Uterus (tissue), 3 donors: ENCODE measurements at regions not wholly inside any gene's neighbourhood (a gene's known extent, or its start where the extent isn't known, plus 50 kb on each side); places are given as distances from the start of the nearest gene placed in this dataset.
"Not testable (repeated sequence)": the region's sequence is repeated elsewhere in the genome, so short reads cannot be mapped to it uniquely, and the experiment has no call there.

Experiments used
- DNase-seq, 2 donors: peaks; one replicate each; pipeline ENCODE4 v3.0.0-alpha.2; 2019 to 2020
- H3K27ac ChIP-seq, 2 donors: fragments of 200-600 bp; sonication (generic); 1 replicate in 1 of 2; 2 replicates in 1 of 2; pipeline ENCODE4 v1.5.1; 2016 to 2018
- H3K27me3 ChIP-seq, 2 donors: fragments of 200-600 bp; sonication (generic); one replicate each; pipeline ENCODE4 v1.5.1; 2018 to 2019; ENCODE audit warnings: control low read depth in 1 of 2
- H3K36me3 ChIP-seq, 2 donors: fragments of 200-600 bp; sonication (generic); one replicate each; pipeline ENCODE4 v1.5.1; 2019; ENCODE audit warnings: control low read depth in 1 of 2
- H3K4me1 ChIP-seq, 2 donors: fragments of 200-600 bp; sonication (generic); one replicate each; pipeline ENCODE4 v1.5.1; 2018 to 2019; ENCODE audit warnings: control low read depth in 1 of 2
- H3K4me3 ChIP-seq, 2 donors: fragments of 200-600 bp; sonication (generic); 1 replicate in 1 of 2; 2 replicates in 1 of 2; pipeline ENCODE4 v1.5.1; 2018 to 2019; ENCODE audit warnings: mild to moderate bottlenecking in 1 of 2
- H3K9me3 ChIP-seq, 2 donors: fragments of 200-600 bp; sonication (generic); one replicate each; pipeline ENCODE4 v1.5.1; 2019; ENCODE audit warnings: control low read depth in 1 of 2
- CTCF ChIP-seq, 4 experiments: fragments of 200-600 bp in 2 of 4; fragments of 450-650 bp in 2 of 4; sonication (generic) in 2 of 4; IDR thresholded peaks; one replicate each; pipeline ENCODE4 v1.5.1; 2016 to 2019; ENCODE audit warnings: antibody characterized with exemption in 4 of 4, mild to moderate bottlenecking in 2 of 4, moderate library complexity in 1 of 4
- POLR2A ChIP-seq, 2 donors: fragments of 450-650 bp; IDR thresholded peaks; one replicate each; pipeline ENCODE4 v1.6.1; 2016; ENCODE audit warnings: antibody characterized with exemption in 2 of 2, mild to moderate bottlenecking in 1 of 2, moderate library complexity in 1 of 2
- intact Hi-C: fragments of 100-400 bp; cut with DNase I; formaldehyde crosslinking; loops from one replicate; pipeline ENCODE4 v1.15.1; 2023; ENCODE audit warnings: low total_unique reads
- donor health status: DM: yes; HTN: yes; CAD: no.

DNA sequence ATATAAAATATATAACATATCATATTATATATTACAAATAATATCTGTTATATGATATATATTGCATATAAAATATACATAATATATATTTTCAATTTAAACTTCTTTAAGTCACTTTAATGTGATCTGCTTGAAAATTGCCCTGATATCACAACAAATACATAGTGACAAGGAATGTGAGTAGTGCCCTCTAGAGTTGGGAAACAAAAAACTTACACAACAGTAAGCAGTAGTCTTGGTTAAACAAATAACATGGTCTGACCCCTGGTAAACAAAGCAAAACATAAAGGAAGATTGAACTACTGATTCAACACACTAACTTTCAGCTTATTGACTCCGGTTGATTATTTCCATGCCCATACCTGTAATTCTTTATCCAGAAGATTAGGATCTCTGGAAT, 188.3 kb upstream of the NMUR2 start:
- Histone ChIP-seq H3K4me3 (no peak overlapping the region), H3K4me1 (no peaks in the 10 kb centered on the region), H3K36me3 (no peaks in the 10 kb centered on the region), H3K27me3 (no peaks in the 10 kb centered on the region), H3K27ac (no peak overlapping the region), H3K9me3 (no peaks in the 10 kb centered on the region)
- DNase-seq, result no peak
- TF ChIP-seq CTCF (IDR thresholded peaks at IDR 0.05) (no peak), POLR2A (IDR thresholded peaks at IDR 0.05) (no peak)
- intact Hi-C loops, result no loop called here

DNA sequence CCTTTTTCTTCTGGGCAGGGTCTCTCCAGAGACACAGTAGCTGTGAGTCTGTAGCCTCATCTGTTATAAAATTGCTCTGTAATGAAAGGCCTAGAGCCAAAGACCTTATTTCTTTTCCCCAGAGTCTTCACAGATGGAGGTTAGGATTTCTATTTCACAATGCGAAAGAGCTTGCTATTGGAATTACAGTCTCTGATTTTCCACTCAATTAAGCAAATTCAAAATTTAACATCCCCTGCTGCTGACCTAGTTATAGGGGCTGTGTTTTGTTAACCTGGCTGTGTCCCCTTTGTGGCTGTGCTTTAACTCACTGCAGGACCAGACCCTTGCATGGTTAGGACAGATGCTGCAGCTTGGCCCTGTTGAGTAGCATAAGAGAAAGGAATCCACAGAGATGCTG, 190.3 kb upstream of the NMUR2 start:
- H3K4me3 ChIP-seq, result no peak overlapping the region
- no peaks in the 10 kb centered on the region for H3K4me1 ChIP-seq
- no peak for DNase-seq
- no peak overlapping the region for H3K27ac ChIP-seq
- no peaks in the 10 kb centered on the region for H3K36me3 ChIP-seq
- no peaks in the 10 kb centered on the region for H3K27me3 ChIP-seq
- intact Hi-C loops, result no loop called here
- no peaks in the 10 kb centered on the region for H3K9me3 ChIP-seq
- TF ChIP-seq CTCF (IDR thresholded peaks at IDR 0.05), result no peak
- TF ChIP-seq POLR2A (IDR thresholded peaks at IDR 0.05), result no peak

- Histone ChIP-seq H3K4me1 (no peaks in the 10 kb centered on the region), H3K27ac (no peak overlapping the region), H3K36me3 (no peaks in the 10 kb centered on the region), H3K27me3 (no peaks in the 10 kb centered on the region), H3K4me3 (no peak overlapping the region), H3K9me3 (no peaks in the 10 kb centered on the region)
- intact Hi-C loops, result no loop called here
- TF ChIP-seq POLR2A (IDR thresholded peaks at IDR 0.05), result no peak
- no peak for TF ChIP-seq CTCF (IDR thresholded peaks at IDR 0.05)
- DNase-seq, result no peak
Observed at GRCh38 chr5:152599096-152599495, 194.0 kb upstream of the NMUR2 start.

DNA sequence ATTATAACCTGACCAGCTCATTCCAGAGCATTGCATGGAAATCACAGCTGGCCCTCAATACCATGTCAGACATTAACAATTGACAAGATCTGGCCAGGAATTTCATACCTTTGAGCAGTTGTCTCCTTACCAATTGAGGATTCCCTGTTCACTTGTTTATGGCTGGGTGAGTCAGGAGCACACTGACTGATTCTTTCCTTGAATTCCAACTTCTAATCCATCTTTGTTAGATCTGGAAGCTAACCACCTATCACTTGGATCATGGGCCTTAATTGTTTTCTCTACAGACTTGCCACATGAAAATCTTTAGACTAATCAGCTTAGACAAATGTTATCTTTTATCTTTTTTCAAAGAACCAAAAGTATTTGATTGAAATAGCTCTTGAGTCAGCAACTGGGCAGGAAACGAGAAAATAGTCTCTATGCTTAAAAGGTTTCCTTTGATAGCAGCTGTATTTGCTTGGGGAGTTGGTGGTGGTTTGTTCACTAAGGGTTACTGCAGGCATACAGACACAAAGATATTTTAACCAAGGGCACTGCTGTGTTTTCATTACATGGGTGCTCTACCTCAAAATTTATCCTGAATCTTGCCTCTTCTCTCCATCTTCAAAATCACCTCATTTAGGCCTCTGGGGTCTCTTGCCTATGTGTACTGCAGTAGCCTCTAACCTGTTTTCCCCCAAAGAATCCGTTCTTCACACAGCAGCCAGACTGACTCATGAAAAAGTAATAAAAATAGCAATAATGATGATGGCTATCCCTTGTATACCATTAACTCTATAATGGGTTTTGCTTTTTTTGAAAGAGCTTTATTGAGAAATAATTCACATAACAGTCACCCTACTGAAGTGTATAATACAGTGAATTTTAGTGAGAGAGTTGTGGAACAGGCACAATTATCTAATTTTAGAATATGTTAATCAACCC, 197.0 kb upstream of the NMUR2 start:
- no peaks in the 10 kb centered on the region for H3K27me3 ChIP-seq
- H3K9me3 ChIP-seq, result no peaks in the 10 kb centered on the region
- H3K27ac ChIP-seq, result no peak overlapping the region
- no peak for DNase-seq
- intact Hi-C loops, result no loop called here
- no peaks in the 10 kb centered on the region for H3K4me1 ChIP-seq
- H3K4me3 ChIP-seq, result no peak overlapping the region
- no peaks in the 10 kb centered on the region for H3K36me3 ChIP-seq
- no peak for TF ChIP-seq POLR2A (IDR thresholded peaks at IDR 0.05)
- no peak for TF ChIP-seq CTCF (IDR thresholded peaks at IDR 0.05)

DNA sequence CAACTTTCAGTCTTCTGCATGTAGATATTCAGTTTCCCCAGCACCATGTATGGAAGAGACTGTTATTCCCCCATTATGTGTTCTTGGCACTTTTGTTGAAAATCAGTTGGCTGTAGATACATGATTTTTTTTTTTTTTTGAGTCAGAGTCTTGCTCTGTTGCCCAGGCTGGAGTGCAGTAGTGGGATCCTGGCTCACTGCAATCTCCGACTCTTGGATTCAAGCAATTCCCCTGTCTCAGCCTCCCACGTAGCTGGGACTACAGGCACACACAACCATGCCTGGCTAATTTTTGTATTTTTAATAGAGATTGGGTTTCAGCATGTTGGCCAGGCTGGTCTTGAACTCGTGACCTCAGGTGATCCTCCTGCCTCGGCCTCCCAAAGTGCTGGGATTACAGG, 201.0 kb upstream of the NMUR2 start:
- H3K4me3 ChIP-seq, H3K4me1 ChIP-seq, H3K27me3 ChIP-seq, H3K9me3 ChIP-seq, H3K36me3 ChIP-seq, intact Hi-C loops, H3K27ac ChIP-seq, DNase-seq: not testable (repeated sequence)
